Peyer's patch (tissue), 4 donors: ENCODE measurements at regions not wholly inside any gene's neighbourhood (a gene's known extent, or its start where the extent isn't known, plus 50 kb on each side); places are given as distances from the start of the nearest gene placed in this dataset.
"Not testable (repeated sequence)": the region's sequence is repeated elsewhere in the genome, so short reads cannot be mapped to it uniquely, and the experiment has no call there.

Experiments
- DNase-seq, 3 donors: peaks; one replicate each; pipeline ENCODE4 v3.0.0-alpha.2; 2017 to 2019
- H3K27ac ChIP-seq, 4 donors: fragments of 200-600 bp; sonication (generic); one replicate each; pipeline ENCODE4 v1.5.1; 2016 to 2019
- H3K27me3 ChIP-seq, 2 donors: fragments of 200-600 bp; sonication (generic); one replicate each; pipeline ENCODE4 v1.5.1; 2019
- H3K36me3 ChIP-seq, 3 donors: fragments of 200-600 bp; sonication (generic); one replicate each; pipeline ENCODE4 v1.5.1; 2016 to 2019
- H3K4me1 ChIP-seq, 4 donors: fragments of 200-600 bp; sonication (generic); one replicate each; pipeline ENCODE4 v1.5.1; 2016 to 2019
- H3K4me3 ChIP-seq, 4 donors: fragments of 200-600 bp; sonication (generic); 1 replicate in 3 of 4; 2 replicates in 1 of 4; pipeline ENCODE4 v1.5.1; 2016 to 2019; ENCODE audit warnings: mild to moderate bottlenecking in 1 of 4
- H3K9me3 ChIP-seq, 4 donors: fragments of 200-600 bp; sonication (generic); one replicate each; pipeline ENCODE4 v1.5.1; 2016 to 2019; ENCODE audit warnings: mild to moderate bottlenecking in 1 of 4
- CTCF ChIP-seq, 6 experiments: fragments of 450-650 bp in 4 of 6; fragments of 200-600 bp in 2 of 6; sonication (generic) in 1 of 6; IDR thresholded peaks; one replicate each; pipeline ENCODE4 v1.5.1; 2017 to 2019; ENCODE audit warnings: antibody characterized with exemption in 6 of 6, mild to moderate bottlenecking in 3 of 6, moderate library complexity in 1 of 6
- POLR2A ChIP-seq, 2 donors: fragments of 450-650 bp; IDR thresholded peaks; one replicate each; pipeline ENCODE4 v1.5.1; 2017; ENCODE audit warnings: antibody characterized with exemption in 2 of 2, mild to moderate bottlenecking in 2 of 2, moderate library complexity in 2 of 2

- no peaks in the 10 kb centered on the region for H3K4me1 ChIP-seq
- no peaks in the 10 kb centered on the region for H3K36me3 ChIP-seq
- no peak for TF ChIP-seq POLR2A (IDR thresholded peaks at IDR 0.05)
- no peak for TF ChIP-seq CTCF (IDR thresholded peaks at IDR 0.05)
- no peak overlapping the region for H3K4me3 ChIP-seq
- peaks cover 0 to 3% (median 0%) of the 10 kb centered on the region in 4 donors for H3K9me3 ChIP-seq
- no peak overlapping the region for H3K27ac ChIP-seq
- H3K27me3 ChIP-seq, result no peaks in the 10 kb centered on the region
- no peak for DNase-seq
Observed at GRCh38 chr1:43108080-43108479, 64.0 kb downstream of the EBNA1BP2 start.

GRCh38 chr1:43107664-43108063 is 64.4 kb downstream of the EBNA1BP2 start:
- Histone ChIP-seq H3K36me3 (no peaks in the 10 kb centered on the region), H3K4me1 (no peaks in the 10 kb centered on the region), H3K4me3 (no peak overlapping the region), H3K27me3 (no peaks in the 10 kb centered on the region), H3K9me3 (peaks cover 0 to 3% (median 0%) of the 10 kb centered on the region in 4 donors), H3K27ac (no peak overlapping the region)
- TF ChIP-seq POLR2A (IDR thresholded peaks at IDR 0.05) (no peak), CTCF (IDR thresholded peaks at IDR 0.05) (no peak)
- no peak for DNase-seq

GRCh38 chr1:43104027-43104763 is 67.9 kb downstream of the EBNA1BP2 start:
- Histone ChIP-seq H3K27ac (no peak overlapping the region), H3K27me3 (no peaks in the 10 kb centered on the region), H3K9me3 (peaks cover 0 to 10% (median 2%) of the 10 kb centered on the region in 4 donors), H3K36me3 (no peaks in the 10 kb centered on the region), H3K4me3 (no peak overlapping the region), H3K4me1 (no peaks in the 10 kb centered on the region)
- DNase-seq, result no peak
- no peak for TF ChIP-seq CTCF (IDR thresholded peaks at IDR 0.05)
- no peak for TF ChIP-seq POLR2A (IDR thresholded peaks at IDR 0.05)

GRCh38 chr1:43101061-43101460 is 71.0 kb downstream of the EBNA1BP2 start:
- no peak overlapping the region for H3K4me3 ChIP-seq
- no peaks in the 10 kb centered on the region for H3K36me3 ChIP-seq
- no peaks in the 10 kb centered on the region for H3K4me1 ChIP-seq
- TF ChIP-seq POLR2A (IDR thresholded peaks at IDR 0.05) (no peak), CTCF (IDR thresholded peaks at IDR 0.05) (no peak)
- no peak for DNase-seq
- peaks cover 0 to 10% (median 2%) of the 10 kb centered on the region in 4 donors for H3K9me3 ChIP-seq
- H3K27me3 ChIP-seq, result no peaks in the 10 kb centered on the region
- H3K27ac ChIP-seq, result no peak overlapping the region

GRCh38 chr1:43098200-43098599 is 73.9 kb downstream of the EBNA1BP2 start:
- Histone ChIP-seq H3K27ac (no peak overlapping the region), H3K4me1 (no peaks in the 10 kb centered on the region), H3K9me3 (peaks cover 0 to 10% (median 2%) of the 10 kb centered on the region in 4 donors), H3K4me3 (no peak overlapping the region), H3K36me3 (no peaks in the 10 kb centered on the region), H3K27me3 (no peaks in the 10 kb centered on the region)
- no peak for TF ChIP-seq POLR2A (IDR thresholded peaks at IDR 0.05)
- no peak for TF ChIP-seq CTCF (IDR thresholded peaks at IDR 0.05)
- DNase-seq, result no peak

GRCh38 chr1:43096528-43096927 is 75.6 kb downstream of the EBNA1BP2 start:
- H3K4me1 ChIP-seq, DNase-seq, H3K27ac ChIP-seq, H3K27me3 ChIP-seq, H3K4me3 ChIP-seq, H3K36me3 ChIP-seq, H3K9me3 ChIP-seq: not testable (repeated sequence)

GRCh38 chr1:43090812-43091211 is 81.3 kb downstream of the EBNA1BP2 start:
- H3K4me1 ChIP-seq, H3K4me3 ChIP-seq, H3K27me3 ChIP-seq, H3K36me3 ChIP-seq, DNase-seq, H3K9me3 ChIP-seq, H3K27ac ChIP-seq: not testable (repeated sequence)

GRCh38 chr1:43090157-43090556 is 81.9 kb downstream of the EBNA1BP2 start:
- H3K36me3 ChIP-seq, DNase-seq, H3K27me3 ChIP-seq, H3K4me1 ChIP-seq, H3K9me3 ChIP-seq, H3K27ac ChIP-seq, H3K4me3 ChIP-seq: not testable (repeated sequence)
